CD14-positive monocyte (primary cell): ENCODE measurements at regions not wholly inside any gene's neighbourhood (a gene's known extent, or its start where the extent isn't known, plus 50 kb on each side); places are given as distances from the start of the nearest gene placed in this dataset.

Source experiments
- DNase-seq, 3 donors: peaks; one replicate each; pipeline ENCODE4 v3.0.0-alpha.2; 2011 to 2022
- H2AFZ ChIP-seq: 2 replicates; pipeline ENCODE4 v1.6.0; 2012; ENCODE audit warnings: mild to moderate bottlenecking, low read depth, low read length, inconsistent platforms; ENCODE audit not compliant: insufficient read depth, poor library complexity, severe bottlenecking
- H3K27ac ChIP-seq, 2 donors: 1 replicate in 1 of 2; 2 replicates in 1 of 2; pipeline ENCODE4 v1.5.1; 2012 to 2013; ENCODE audit warnings: low read length in 2 of 2, control low read depth in 1 of 2, inconsistent platforms in 1 of 2, low read depth in 1 of 2, mild to moderate bottlenecking in 1 of 2
- H3K27me3 ChIP-seq, 2 donors: one replicate each; pipeline versions ENCODE4 v1.6.0 to v1.6.1; 2011 to 2013; ENCODE audit warnings: low read length in 2 of 2; ENCODE audit not compliant: control insufficient read depth in 2 of 2, insufficient read depth in 2 of 2
- H3K36me3 ChIP-seq, 2 donors: replicated peaks in 1 of 2; 1 replicate in 1 of 2; 2 replicates in 1 of 2; pipeline versions ENCODE4 v1.5.1 to v1.6.1; 2012 to 2013; ENCODE audit warnings: low read length in 2 of 2, control low read depth in 1 of 2, inconsistent platforms in 1 of 2, mild to moderate bottlenecking in 1 of 2; ENCODE audit not compliant: insufficient read depth in 2 of 2, control insufficient read depth in 1 of 2
- H3K4me1 ChIP-seq, 2 donors: 1 replicate in 1 of 2; 2 replicates in 1 of 2; pipeline versions ENCODE4 v1.5.1 to v1.6.1; 2012 to 2013; ENCODE audit warnings: low read length in 2 of 2, control low read depth in 1 of 2, inconsistent platforms in 1 of 2, mild to moderate bottlenecking in 1 of 2, moderate library complexity in 1 of 2; ENCODE audit not compliant: insufficient read depth in 2 of 2, control insufficient read depth in 1 of 2
- H3K4me2 ChIP-seq: replicated peaks from 2 replicates; pipeline ENCODE3; 2012; ENCODE audit warnings: low read length, moderate library complexity, mild to moderate bottlenecking; ENCODE audit not compliant: poor library complexity, severe bottlenecking; ENCODE audit errors: extremely low read depth
- H3K4me3 ChIP-seq, 3 experiments: fragments of 200-600 bp in 1 of 3; sonication (generic) in 1 of 3; replicated peaks in 1 of 3; 1 replicate in 2 of 3; 2 replicates in 1 of 3; pipeline ENCODE4 v1.5.1; 2011 to 2013; ENCODE audit warnings: low read length in 3 of 3, mild to moderate bottlenecking in 3 of 3, control low read depth in 2 of 3, low read depth in 2 of 3, inconsistent platforms in 1 of 3, moderate library complexity in 1 of 3
- H3K79me2 ChIP-seq: 2 replicates; pipeline ENCODE4 v1.6.0; 2012; ENCODE audit warnings: mild to moderate bottlenecking, control low read depth, inconsistent platforms, low read length, moderate library complexity; ENCODE audit not compliant: insufficient read depth
- H3K9ac ChIP-seq: 2 replicates; pipeline ENCODE4 v1.6.0; 2017; ENCODE audit warnings: low read length, mild to moderate bottlenecking; ENCODE audit not compliant: insufficient read depth, poor library complexity, severe bottlenecking
- H3K9me3 ChIP-seq, 2 donors: replicated peaks in 1 of 2; 1 replicate in 1 of 2; 2 replicates in 1 of 2; pipeline versions ENCODE4 v1.5.1 to v1.6.1; 2012 to 2013; ENCODE audit warnings: low read length in 2 of 2, control low read depth in 1 of 2; ENCODE audit not compliant: control insufficient read depth in 1 of 2, insufficient read depth in 1 of 2
- H4K20me1 ChIP-seq: 2 replicates; pipeline ENCODE4 v1.6.0; 2012; ENCODE audit warnings: mild to moderate bottlenecking, low read length, control low read depth, moderate library complexity; ENCODE audit not compliant: insufficient read depth
- H3K27ac Mint-ChIP-seq, 7 donors: one replicate each; pipeline ENCODE4 v1.8.0; 2020; ENCODE audit warnings: mild to moderate bottlenecking in 7 of 7, mixed read lengths in 7 of 7, moderate library complexity in 6 of 7, inconsistent platforms in 2 of 7
- H3K27me3 Mint-ChIP-seq, 3 donors: one replicate each; pipeline ENCODE4 v1.8.0; 2021 to 2022; ENCODE audit warnings: low read depth in 3 of 3, mild to moderate bottlenecking in 3 of 3, mixed read lengths in 3 of 3, moderate library complexity in 3 of 3, inconsistent platforms in 1 of 3
- H3K36me3 Mint-ChIP-seq, 2 donors: one replicate each; pipeline ENCODE4 v1.8.0; 2020; ENCODE audit warnings: mixed read lengths in 2 of 2, inconsistent platforms in 1 of 2, mild to moderate bottlenecking in 1 of 2
- H3K4me1 Mint-ChIP-seq: one replicate; pipeline ENCODE4 v1.8.0; 2020; ENCODE audit warnings: mild to moderate bottlenecking, mixed read lengths
- H3K4me3 Mint-ChIP-seq, 2 donors: one replicate each; pipeline ENCODE4 v1.8.0; 2020; ENCODE audit warnings: mild to moderate bottlenecking in 2 of 2, mixed read lengths in 2 of 2, moderate library complexity in 1 of 2
- H3K9me3 Mint-ChIP-seq, 7 donors: one replicate each; pipeline ENCODE4 v1.8.0; 2020 to 2022; ENCODE audit warnings: mixed read lengths in 7 of 7, mild to moderate bottlenecking in 6 of 7, moderate library complexity in 6 of 7, inconsistent platforms in 2 of 7
- WGBS: methylation state at CpG from one replicate; pipeline ENCODE4 v1.1.5; 2013; ENCODE audit warnings: missing lambda C conversion rate; ENCODE audit not compliant: insufficient coverage; 5-methylcytosine and 5-hydroxymethylcytosine counted together
- intact Hi-C, 2 donors: fragments of 100-400 bp; cut with micrococcal nuclease; formaldehyde crosslinking; loops; one replicate each; pipeline versions ENCODE4 v1.15.0 to v1.15.1; 2023
- TF ChIP-seq, protein P1 (sequence below): fragments of 200-600 bp; IDR thresholded peaks from one replicate; pipeline ENCODE4 v1.8.0; 2022; ENCODE audit warnings: antibody characterized with exemption, mild to moderate bottlenecking

DNA sequence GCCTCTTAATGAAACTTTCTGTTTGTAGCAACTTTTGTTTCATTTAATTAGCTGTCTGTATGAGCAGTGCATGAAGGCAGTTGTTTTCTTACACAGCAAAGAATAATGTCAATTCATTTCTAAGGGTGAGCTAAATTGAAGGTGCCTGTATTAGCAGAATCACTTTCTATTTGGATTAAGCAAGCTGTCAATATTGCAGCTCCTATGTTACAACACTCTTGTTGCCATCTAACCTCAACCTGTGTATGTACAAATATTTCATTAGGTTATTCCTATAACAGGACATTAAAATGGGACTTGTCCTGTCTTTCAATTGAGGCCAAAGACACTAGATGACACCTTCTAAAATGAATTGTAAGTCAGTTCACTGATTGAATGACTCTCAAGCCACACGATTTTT lies 647.5 kb downstream of the UTRN start:
- Histone ChIP-seq H3K4me1 (no peaks in the 10 kb centered on the region), H3K27me3 (no peaks in the 10 kb centered on the region), H4K20me1 (no peaks in the 10 kb centered on the region), H3K36me3 (no peaks in the 10 kb centered on the region), H3K4me3 (no peak overlapping the region), H3K9ac (no peak overlapping the region), H3K9me3 (peaks cover 0 to 4% of the 10 kb centered on the region in 2 donors), H3K79me2 (no peaks in the 10 kb centered on the region), H2AFZ (no peak overlapping the region), H3K4me2 (no peak overlapping the region), H3K27ac (no peak overlapping the region)
- H3K27ac Mint-ChIP-seq: no peak overlapping the region
- no peak overlapping the region for H3K4me3 Mint-ChIP-seq
- no peak for DNase-seq
- H3K9me3 Mint-ChIP-seq: peaks cover 0 to 12% (median 3%) of the 10 kb centered on the region in 7 donors
- intact Hi-C loops: no loop called here
- peaks cover 2% of the 10 kb centered on the region for H3K4me1 Mint-ChIP-seq
- H3K36me3 Mint-ChIP-seq: no peaks in the 10 kb centered on the region
- peaks cover 0 to 2% (median 0%) of the 10 kb centered on the region in 3 donors for H3K27me3 Mint-ChIP-seq
- TF ChIP-seq, protein P1, sequence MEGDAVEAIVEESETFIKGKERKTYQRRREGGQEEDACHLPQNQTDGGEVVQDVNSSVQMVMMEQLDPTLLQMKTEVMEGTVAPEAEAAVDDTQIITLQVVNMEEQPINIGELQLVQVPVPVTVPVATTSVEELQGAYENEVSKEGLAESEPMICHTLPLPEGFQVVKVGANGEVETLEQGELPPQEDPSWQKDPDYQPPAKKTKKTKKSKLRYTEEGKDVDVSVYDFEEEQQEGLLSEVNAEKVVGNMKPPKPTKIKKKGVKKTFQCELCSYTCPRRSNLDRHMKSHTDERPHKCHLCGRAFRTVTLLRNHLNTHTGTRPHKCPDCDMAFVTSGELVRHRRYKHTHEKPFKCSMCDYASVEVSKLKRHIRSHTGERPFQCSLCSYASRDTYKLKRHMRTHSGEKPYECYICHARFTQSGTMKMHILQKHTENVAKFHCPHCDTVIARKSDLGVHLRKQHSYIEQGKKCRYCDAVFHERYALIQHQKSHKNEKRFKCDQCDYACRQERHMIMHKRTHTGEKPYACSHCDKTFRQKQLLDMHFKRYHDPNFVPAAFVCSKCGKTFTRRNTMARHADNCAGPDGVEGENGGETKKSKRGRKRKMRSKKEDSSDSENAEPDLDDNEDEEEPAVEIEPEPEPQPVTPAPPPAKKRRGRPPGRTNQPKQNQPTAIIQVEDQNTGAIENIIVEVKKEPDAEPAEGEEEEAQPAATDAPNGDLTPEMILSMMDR: no peak
- WGBS: 100% methylated on average over 1 of the region's 1 CpG

DNA sequence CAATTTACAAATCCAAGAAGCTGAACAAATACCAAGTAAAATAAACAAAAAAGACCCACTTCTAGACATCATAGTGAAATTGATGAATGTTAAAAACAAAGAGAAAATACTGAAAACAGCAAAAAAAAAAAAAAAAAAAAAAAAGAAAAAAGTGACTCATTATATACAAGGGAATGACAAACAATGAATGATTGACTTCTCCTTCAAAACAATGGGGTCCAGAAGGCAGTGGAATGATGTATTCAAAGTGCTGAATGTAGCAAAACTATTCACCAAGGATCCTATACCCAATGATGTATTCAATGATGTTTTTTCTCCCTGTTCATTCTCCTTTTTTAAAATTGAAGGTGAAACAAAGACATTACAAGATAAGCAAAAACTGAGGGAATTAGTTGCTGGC lies 650.0 kb downstream of the UTRN start:
- Histone ChIP-seq H3K36me3 (no peaks in the 10 kb centered on the region), H3K27ac (no peak overlapping the region), H3K4me3 (no peak overlapping the region), H3K4me2 (no peak overlapping the region), H3K9me3 (peaks cover 0 to 4% of the 10 kb centered on the region in 2 donors), H3K4me1 (no peaks in the 10 kb centered on the region), H2AFZ (no peak overlapping the region), H4K20me1 (no peaks in the 10 kb centered on the region), H3K79me2 (no peaks in the 10 kb centered on the region), H3K9ac (no peak overlapping the region), H3K27me3 (no peaks in the 10 kb centered on the region)
- TF ChIP-seq, protein P1: no peak
- peaks cover 0 to 11% (median 3%) of the 10 kb centered on the region in 7 donors for H3K9me3 Mint-ChIP-seq
- no peak overlapping the region for H3K4me3 Mint-ChIP-seq
- no peak for DNase-seq
- H3K27me3 Mint-ChIP-seq: peaks cover 0 to 2% (median 0%) of the 10 kb centered on the region in 3 donors
- intact Hi-C loops: no loop called here
- peaks cover 2% of the 10 kb centered on the region for H3K4me1 Mint-ChIP-seq
- H3K27ac Mint-ChIP-seq: no peak overlapping the region
- no peaks in the 10 kb centered on the region for H3K36me3 Mint-ChIP-seq
